Skeletal muscle satellite cell (primary cell): ENCODE measurements at regions not wholly inside any gene's neighbourhood (a gene's known extent, or its start where the extent isn't known, plus 50 kb on each side); places are given as distances from the start of the nearest gene placed in this dataset.
A peak's percentile ranks its signal among the peaks of the same experiment; 100 is the strongest.

Source experiments
- H3K27me3 ChIP-seq: 2 replicates; pipeline ENCODE4 v1.7.0; 2013; ENCODE audit warnings: low read length; ENCODE audit not compliant: control insufficient read depth, insufficient read depth
- H3K36me3 ChIP-seq: 2 replicates; pipeline ENCODE4 v1.7.0; 2013; ENCODE audit warnings: mild to moderate bottlenecking, control low read depth, low read length; ENCODE audit not compliant: insufficient read depth
- H3K4me1 ChIP-seq: 2 replicates; pipeline ENCODE4 v1.7.0; 2013; ENCODE audit warnings: low read length; ENCODE audit not compliant: control insufficient read depth, insufficient read depth
- H3K4me2 ChIP-seq: 2 replicates; pipeline ENCODE4 v1.7.0; 2013; ENCODE audit warnings: mild to moderate bottlenecking, low read length
- H3K4me3 ChIP-seq: 2 replicates; pipeline ENCODE4 v1.7.0; 2013; ENCODE audit warnings: low read length
- H3K9ac ChIP-seq: 2 replicates; pipeline ENCODE4 v1.7.0; 2013; ENCODE audit warnings: mild to moderate bottlenecking, low read depth, low read length, moderate library complexity
- H3K9me3 ChIP-seq: replicated peaks from 2 replicates; pipeline ENCODE4 v1.7.0; 2013; ENCODE audit warnings: mild to moderate bottlenecking, control low read depth, low read length

DNA sequence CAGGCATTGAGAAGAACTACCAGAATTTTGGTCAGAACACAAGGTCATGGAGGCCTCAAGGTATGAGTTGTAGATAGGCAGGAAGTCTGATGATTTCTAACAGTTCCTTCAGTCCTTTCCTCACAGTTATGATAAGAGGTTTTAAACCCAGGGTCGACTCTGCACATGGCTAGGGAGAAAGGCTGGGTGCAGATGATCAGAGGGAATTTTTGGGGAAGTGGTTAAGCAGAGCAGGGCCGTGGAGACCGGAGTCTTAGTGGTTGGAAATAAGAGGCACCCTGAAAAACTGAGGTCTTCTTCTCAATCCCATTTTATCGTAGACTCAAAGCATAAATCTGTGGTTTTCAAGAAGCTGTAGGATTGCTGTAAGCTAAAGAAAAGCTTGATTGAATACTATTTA is 118.5 kb upstream of the ANK2 start:
- H3K4me3 ChIP-seq, result no peak overlapping the region
- H3K36me3 ChIP-seq, result no peaks in the 10 kb centered on the region
- H3K4me2 ChIP-seq, result no peak overlapping the region
- H3K9ac ChIP-seq, result no peak overlapping the region
- H3K27me3 ChIP-seq, result no peaks in the 10 kb centered on the region
- H3K9me3 ChIP-seq, result no peaks in the 10 kb centered on the region
- no peaks in the 10 kb centered on the region for H3K4me1 ChIP-seq

DNA sequence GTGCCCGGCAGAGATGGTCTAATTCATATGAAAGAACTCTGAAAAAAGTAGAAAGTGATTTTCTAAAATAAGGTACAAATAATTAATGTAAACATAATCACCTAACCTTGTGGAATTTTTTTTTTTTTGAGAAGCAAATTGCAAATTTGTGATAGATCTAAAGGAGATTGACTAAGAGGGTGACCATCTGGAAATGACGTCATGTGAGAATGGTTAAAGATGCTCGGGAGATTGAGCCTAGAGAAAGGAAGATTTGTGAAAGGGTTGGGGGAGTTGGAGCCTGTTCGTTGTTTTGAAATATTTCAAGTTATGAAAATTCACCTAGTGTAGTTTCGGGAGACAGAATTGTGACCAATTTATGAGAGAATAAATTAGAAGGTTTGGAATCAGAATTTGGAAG is 115.7 kb upstream of the ANK2 start:
- no peaks in the 10 kb centered on the region for H3K4me1 ChIP-seq
- no peaks in the 10 kb centered on the region for H3K36me3 ChIP-seq
- H3K9ac ChIP-seq, result no peak overlapping the region
- no peaks in the 10 kb centered on the region for H3K27me3 ChIP-seq
- H3K9me3 ChIP-seq, result no peaks in the 10 kb centered on the region
- no peak overlapping the region for H3K4me2 ChIP-seq
- no peak overlapping the region for H3K4me3 ChIP-seq

DNA sequence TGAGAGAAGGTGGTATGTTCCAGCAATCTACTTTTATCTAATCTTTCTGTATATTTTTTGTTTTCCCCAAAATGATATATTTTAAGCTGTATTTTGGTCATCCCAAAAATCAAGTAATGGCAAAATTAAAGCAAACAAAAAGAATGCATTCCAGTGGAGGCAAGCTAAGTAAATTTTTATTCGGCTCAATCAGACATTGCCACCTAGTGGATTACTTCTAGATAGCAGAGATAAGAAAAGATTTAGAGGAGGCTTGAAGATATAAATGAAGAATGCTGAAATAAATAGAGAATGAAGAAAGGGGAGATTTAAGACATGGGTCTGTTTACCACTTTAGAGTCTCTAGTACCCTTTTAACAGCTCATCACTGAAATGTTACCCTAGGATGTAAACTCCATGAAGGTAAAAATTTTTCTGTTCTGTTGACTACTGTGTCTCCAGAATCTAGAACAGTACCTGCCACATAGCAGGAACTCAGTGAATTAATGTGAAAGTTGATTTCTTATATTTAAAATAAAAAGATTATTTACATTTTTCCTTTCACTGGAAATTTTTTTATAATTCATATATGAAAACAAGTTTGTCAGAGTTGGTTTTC is 110.9 kb upstream of the ANK2 start:
- H3K27me3 ChIP-seq, result no peaks in the 10 kb centered on the region
- no peaks in the 10 kb centered on the region for H3K9me3 ChIP-seq
- no peak overlapping the region for H3K4me3 ChIP-seq
- H3K4me1 ChIP-seq, result no peaks in the 10 kb centered on the region
- no peaks in the 10 kb centered on the region for H3K36me3 ChIP-seq
- H3K9ac ChIP-seq, result no peak overlapping the region
- H3K4me2 ChIP-seq, result no peak overlapping the region

DNA sequence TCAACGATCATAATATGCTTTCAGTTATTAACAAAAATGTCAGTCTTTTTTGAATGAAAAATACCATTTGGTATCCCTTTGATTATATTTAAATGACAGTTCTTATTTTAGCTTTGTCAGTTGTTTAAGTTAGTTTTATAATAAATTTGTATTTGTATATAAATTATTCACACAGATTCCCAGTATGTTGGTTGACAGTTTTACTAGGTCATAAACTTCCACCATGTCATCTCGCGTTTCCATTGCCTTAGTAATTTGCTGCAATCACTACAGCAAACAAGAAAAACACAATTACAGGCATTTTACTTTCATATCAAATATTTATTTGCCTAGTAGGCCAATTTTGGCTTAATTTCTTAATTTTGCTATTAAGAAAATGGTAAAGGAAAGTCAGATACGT is 109.6 kb upstream of the ANK2 start:
- Histone ChIP-seq H3K9me3 (no peaks in the 10 kb centered on the region), H3K27me3 (no peaks in the 10 kb centered on the region), H3K9ac (no peak overlapping the region), H3K4me3 (no peak overlapping the region), H3K36me3 (no peaks in the 10 kb centered on the region), H3K4me2 (no peak overlapping the region), H3K4me1 (no peaks in the 10 kb centered on the region)

DNA sequence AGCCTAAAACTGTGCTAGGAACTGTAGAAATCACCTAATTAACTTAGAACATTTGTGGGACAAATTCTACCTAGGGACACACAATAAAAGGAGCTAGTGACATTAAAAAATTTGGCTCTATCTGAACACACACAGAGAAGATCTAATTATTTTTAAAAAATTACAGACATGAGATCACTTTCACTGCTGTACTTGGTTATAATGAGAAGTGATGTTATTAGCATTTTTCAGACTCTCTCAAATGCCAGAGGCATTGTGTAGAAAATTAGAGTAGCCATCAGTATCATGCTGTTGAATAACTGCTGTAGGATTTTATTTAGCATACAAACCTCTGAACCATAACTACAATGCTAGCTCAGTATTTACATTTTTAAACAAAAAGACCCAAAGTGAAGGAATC is 109.1 kb upstream of the ANK2 start:
- Histone ChIP-seq H3K9ac (no peak overlapping the region), H3K4me1 (no peaks in the 10 kb centered on the region), H3K27me3 (no peaks in the 10 kb centered on the region), H3K36me3 (no peaks in the 10 kb centered on the region), H3K9me3 (no peaks in the 10 kb centered on the region), H3K4me3 (no peak overlapping the region), H3K4me2 (no peak overlapping the region)

DNA sequence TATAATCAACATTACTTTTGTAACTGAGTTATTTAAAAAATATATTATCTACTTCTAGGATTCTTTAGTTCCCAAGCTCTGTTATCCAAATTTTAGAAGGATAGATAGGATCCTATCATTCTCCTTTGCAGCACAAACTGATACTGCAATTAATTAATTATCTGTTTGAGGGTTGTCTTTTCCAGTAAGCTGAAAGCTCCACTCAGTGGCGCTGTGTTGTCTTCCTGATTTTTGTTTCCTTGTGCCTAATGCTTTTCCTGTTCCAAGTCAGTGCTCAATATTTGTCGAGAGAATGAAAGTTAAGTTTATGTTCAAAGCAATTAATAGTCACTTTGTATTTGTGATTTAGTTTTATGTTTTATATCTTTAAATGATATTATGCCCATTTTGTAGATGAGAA is 107.4 kb upstream of the ANK2 start:
- Histone ChIP-seq H3K9me3 (no peaks in the 10 kb centered on the region), H3K36me3 (no peaks in the 10 kb centered on the region), H3K27me3 (peaks cover 3% of the 10 kb centered on the region), H3K4me2 (no peak overlapping the region), H3K4me1 (no peaks in the 10 kb centered on the region), H3K4me3 (no peak overlapping the region), H3K9ac (no peak overlapping the region)

DNA sequence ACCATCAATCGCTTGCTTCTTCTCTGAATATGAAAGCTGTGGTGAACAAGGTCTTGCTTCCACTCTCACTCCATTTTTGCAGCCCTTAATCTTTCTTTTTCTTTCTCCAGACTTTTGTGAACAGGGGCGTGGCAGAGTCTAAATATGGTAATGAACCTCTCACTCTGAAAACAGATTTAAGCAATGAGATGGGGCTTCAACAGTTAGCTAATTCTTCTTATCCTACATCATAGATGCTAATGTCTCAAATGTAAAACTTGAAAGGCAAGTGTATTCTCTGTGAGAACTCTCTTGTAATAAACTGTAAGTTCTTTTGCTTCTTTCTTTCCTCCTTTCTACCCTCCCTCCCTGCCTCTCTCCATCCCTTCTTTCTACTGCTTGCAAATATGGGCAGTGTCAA is 106.5 kb upstream of the ANK2 start:
- H3K27me3 ChIP-seq, result peaks cover 3% of the 10 kb centered on the region
- no peaks in the 10 kb centered on the region for H3K36me3 ChIP-seq
- no peaks in the 10 kb centered on the region for H3K9me3 ChIP-seq
- no peak overlapping the region for H3K4me2 ChIP-seq
- H3K4me3 ChIP-seq, result no peak overlapping the region
- no peak overlapping the region for H3K9ac ChIP-seq
- H3K4me1 ChIP-seq, result no peaks in the 10 kb centered on the region

DNA sequence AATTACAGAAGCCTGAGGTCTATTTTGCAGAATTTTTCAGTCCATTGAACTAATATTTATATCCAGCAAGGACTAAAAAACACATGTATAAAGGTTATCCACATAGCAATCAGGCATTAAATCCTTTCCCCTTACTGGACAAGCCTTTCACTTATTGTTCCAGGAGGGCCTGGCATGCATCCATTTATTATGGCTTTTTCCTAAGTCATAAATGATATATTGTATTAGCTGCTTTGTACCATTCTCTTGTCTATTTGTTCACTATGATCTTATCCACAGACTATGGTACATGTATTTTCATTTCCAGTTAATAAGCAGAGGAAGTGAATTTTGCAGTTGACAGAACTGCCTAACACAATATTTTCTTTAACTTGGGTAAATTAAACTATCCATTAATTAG is 105.4 kb upstream of the ANK2 start:
- no peaks in the 10 kb centered on the region for H3K9me3 ChIP-seq
- peaks cover 3% of the 10 kb centered on the region for H3K27me3 ChIP-seq
- no peaks in the 10 kb centered on the region for H3K4me1 ChIP-seq

DNA sequence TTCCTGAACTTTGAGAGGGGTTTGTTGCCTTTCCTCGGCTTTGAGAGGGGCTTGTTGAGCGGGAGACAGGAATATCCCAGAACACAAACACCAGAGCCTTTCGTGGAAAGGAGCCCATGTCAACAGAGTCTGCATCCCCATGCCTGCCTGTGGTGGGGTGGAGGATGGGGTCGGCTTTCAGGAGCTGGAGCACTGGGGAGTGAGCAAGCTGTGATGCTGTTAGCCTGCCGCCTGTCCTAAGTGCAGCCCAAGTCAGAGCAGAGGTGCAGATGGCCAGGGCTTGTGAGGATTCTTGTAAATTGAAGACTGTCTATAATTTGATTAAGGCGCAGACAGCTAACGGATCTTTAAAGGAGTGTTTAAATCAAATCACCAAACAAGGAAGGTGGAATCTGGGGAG is 103.3 kb upstream of the ANK2 start:
- H3K4me1 ChIP-seq, result no peaks in the 10 kb centered on the region
- no peak overlapping the region for H3K4me3 ChIP-seq
- H3K36me3 ChIP-seq, result no peaks in the 10 kb centered on the region

More for the DNA sequence above, 105.4 kb upstream of the ANK2 start:
- H3K9ac ChIP-seq, result no peak overlapping the region
- H3K36me3 ChIP-seq, result no peaks in the 10 kb centered on the region
- H3K4me2 ChIP-seq, result no peak overlapping the region
- no peak overlapping the region for H3K4me3 ChIP-seq

DNA sequence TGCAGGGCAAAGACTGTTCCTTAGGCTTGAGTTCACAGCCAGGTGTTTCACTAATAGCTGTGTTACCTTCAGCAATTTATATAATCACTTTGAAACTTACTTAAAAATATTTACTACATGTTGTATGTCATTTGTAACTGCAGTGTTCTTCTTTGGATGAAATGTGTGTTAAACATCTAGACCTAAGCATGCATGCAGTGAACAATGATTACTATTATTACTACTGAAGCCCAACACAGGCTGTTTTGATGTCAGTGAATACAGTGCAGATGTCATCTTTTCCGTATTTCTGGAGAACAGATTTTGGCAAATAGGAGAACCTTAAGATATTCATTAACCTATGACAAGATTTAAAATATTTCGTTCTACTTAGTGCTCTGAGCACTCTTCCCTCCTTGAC is 101.8 kb upstream of the ANK2 start:
- no peaks in the 10 kb centered on the region for H3K36me3 ChIP-seq
- H3K4me2 ChIP-seq, result no peak overlapping the region
- H3K4me3 ChIP-seq, result no peak overlapping the region
- H3K4me1 ChIP-seq, result no peaks in the 10 kb centered on the region
- no peaks in the 10 kb centered on the region for H3K9me3 ChIP-seq
- H3K9ac ChIP-seq, result no peak overlapping the region
- peaks cover 3% of the 10 kb centered on the region for H3K27me3 ChIP-seq

More for the DNA sequence above, 103.3 kb upstream of the ANK2 start:
- Histone ChIP-seq H3K9ac (no peak overlapping the region), H3K4me2 (no peak overlapping the region), H3K9me3 (no peaks in the 10 kb centered on the region), H3K27me3 (peaks cover 3% of the 10 kb centered on the region)

DNA sequence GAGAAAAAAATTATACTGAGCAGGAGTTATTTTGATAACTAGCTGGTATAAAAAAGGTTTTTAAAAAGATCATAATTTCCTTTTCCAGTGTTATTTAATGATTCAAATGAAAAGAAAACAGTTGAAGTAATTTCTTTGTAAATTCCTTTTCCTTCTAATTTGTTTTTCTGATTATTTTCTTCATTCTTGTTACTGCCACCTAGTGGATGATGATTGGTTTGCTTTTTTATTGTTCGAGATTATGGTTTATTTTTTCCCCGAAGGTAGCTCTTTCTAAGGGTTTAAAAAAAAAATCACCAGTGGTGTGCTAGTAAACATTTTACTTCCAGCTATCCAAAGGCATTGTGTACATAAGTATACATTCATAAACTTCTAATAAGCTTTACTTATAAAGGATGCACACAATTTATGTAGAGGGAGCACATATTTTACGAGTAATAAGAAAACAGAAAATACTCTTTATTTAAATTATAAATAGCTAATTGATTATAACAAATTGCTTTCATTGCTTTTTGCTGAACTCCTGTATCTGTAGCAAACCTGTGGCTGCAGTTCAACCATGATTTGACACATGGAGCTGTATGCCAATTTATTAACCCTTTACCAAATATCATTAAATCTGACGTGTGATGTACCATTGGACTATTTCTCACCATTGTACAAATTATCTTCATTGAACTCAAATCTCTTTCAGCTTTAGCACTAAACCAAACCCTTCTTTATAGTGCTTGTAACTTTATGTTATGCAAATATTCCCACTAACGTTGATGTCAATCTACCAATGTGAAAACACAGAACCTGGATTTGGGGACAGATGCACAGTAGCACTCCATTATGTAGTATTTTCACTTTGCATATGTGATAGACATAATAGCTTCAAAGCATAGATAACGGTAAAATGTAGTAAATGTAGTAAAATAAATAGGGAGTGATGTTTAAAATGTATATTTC is 97.8 kb upstream of the ANK2 start:
- Histone ChIP-seq H3K4me2 (peak overlapping the region; percentile 42), H3K36me3 (no peaks in the 10 kb centered on the region), H3K9ac (peak overlapping the region; percentile 31), H3K27me3 (no peaks in the 10 kb centered on the region), H3K4me1 (no peaks in the 10 kb centered on the region), H3K4me3 (no peak overlapping the region), H3K9me3 (no peaks in the 10 kb centered on the region)

DNA sequence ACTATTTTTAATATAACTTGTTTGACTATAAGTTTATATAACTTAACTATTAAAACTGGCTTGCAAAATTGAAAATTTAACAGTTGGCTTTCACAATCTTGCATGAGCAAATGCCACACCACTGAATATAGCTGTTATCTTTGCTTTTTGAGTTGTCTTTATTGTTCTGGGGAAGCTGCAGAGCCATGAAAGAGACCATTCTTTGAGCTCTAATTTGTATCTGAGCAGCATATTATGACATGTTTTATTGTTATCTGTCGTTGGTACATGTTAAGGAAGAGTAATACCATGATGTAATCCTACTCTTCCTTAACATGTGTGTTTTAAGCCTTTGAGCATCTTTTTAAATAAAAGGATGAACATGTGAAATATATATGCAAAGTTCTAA is 97.1 kb upstream of the ANK2 start:
- no peak overlapping the region for H3K4me2 ChIP-seq
- no peak overlapping the region for H3K4me3 ChIP-seq
- no peaks in the 10 kb centered on the region for H3K27me3 ChIP-seq
- H3K9ac ChIP-seq, result no peak overlapping the region
- H3K9me3 ChIP-seq, result no peaks in the 10 kb centered on the region
- no peaks in the 10 kb centered on the region for H3K36me3 ChIP-seq
- no peaks in the 10 kb centered on the region for H3K4me1 ChIP-seq
